AG04450 (cell line): ENCODE measurements at regions not wholly inside any gene's neighbourhood (a gene's known extent, or its start where the extent isn't known, plus 50 kb on each side); places are given as distances from the start of the nearest gene placed in this dataset.
"Not testable (repeated sequence)": the region's sequence is repeated elsewhere in the genome, so short reads cannot be mapped to it uniquely, and the experiment has no call there.

Source experiments
- CTCF ChIA-PET: fragments of 300-600, 350-600 bp; formaldehyde crosslinking; extraction: SDS; loops from one replicate; lab custom pipeline; 2022; ENCODE audit warnings: antibody characterized with exemption, inconsistent platforms; lab: Charles Lee
- POLR2A ChIA-PET: fragments of 350-600 bp; formaldehyde crosslinking; extraction: SDS; loops from one replicate; lab custom pipeline; 2021; ENCODE audit warnings: antibody characterized with exemption, inconsistent platforms; lab: Yijun Ruan, JAX
- DNase-seq: peaks from one replicate; pipeline ENCODE4 v3.0.0-alpha.2; 2011; ENCODE audit warnings: low read depth, low spot score
- H3K27ac ChIP-seq: one replicate; pipeline ENCODE4 v1.5.1; 2012; ENCODE audit warnings: low read depth, low read length, control low read depth
- H3K27me3 ChIP-seq: one replicate; pipeline ENCODE4 v1.6.0; 2012; ENCODE audit warnings: low read length; ENCODE audit not compliant: control insufficient read depth, insufficient read depth
- H3K4me3 ChIP-seq: 2 replicates; pipeline ENCODE4 v1.5.1; 2011; ENCODE audit warnings: mild to moderate bottlenecking, low read depth, low read length, control low read depth
- H3K9me3 ChIP-seq: 2 replicates; pipeline ENCODE4 v1.5.1; 2012; ENCODE audit warnings: low read length; ENCODE audit not compliant: control insufficient read depth, insufficient read depth
- TF ChIP-seq, protein P1 (sequence below): IDR thresholded peaks from 2 replicates; pipeline ENCODE4 v1.5.1; 2011; ENCODE audit warnings: low read depth, low read length, control low read depth, inconsistent platforms

GRCh38 chr5:13107537-13107936 is 837.0 kb downstream of the DNAH5 start:
- Histone ChIP-seq H3K4me3 (no peak overlapping the region), H3K27ac (no peak overlapping the region), H3K9me3 (no peaks in the 10 kb centered on the region; the same call in 1 of the 2 replicates), H3K27me3 (no peaks in the 10 kb centered on the region)
- TF ChIP-seq, protein P1, sequence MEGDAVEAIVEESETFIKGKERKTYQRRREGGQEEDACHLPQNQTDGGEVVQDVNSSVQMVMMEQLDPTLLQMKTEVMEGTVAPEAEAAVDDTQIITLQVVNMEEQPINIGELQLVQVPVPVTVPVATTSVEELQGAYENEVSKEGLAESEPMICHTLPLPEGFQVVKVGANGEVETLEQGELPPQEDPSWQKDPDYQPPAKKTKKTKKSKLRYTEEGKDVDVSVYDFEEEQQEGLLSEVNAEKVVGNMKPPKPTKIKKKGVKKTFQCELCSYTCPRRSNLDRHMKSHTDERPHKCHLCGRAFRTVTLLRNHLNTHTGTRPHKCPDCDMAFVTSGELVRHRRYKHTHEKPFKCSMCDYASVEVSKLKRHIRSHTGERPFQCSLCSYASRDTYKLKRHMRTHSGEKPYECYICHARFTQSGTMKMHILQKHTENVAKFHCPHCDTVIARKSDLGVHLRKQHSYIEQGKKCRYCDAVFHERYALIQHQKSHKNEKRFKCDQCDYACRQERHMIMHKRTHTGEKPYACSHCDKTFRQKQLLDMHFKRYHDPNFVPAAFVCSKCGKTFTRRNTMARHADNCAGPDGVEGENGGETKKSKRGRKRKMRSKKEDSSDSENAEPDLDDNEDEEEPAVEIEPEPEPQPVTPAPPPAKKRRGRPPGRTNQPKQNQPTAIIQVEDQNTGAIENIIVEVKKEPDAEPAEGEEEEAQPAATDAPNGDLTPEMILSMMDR = no peak
- CTCF ChIA-PET = no interaction called here
- POLR2A ChIA-PET = no interaction called here
- no peak for DNase-seq

DNA sequence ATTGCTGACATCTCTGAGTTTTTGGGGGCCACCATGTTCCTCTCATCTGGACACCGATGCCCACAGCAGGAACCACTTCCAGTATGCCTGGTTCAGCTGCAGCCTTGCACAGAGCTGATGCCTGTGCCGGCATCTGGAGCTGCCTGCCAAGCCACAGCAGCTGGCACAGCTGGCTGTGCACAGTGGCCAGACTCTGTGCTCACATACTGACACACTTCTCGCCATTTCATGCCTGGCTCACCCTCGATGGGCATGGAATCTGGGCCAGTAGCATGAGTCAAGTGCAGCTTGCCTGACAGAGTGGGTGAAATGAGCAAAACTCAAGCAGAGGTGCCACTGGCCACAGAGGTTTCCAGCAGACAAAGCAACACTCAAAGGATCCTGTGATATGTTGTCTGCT is 863.4 kb downstream of the DNAH5 start:
- Histone ChIP-seq H3K27ac (no peak overlapping the region), H3K9me3 (peaks cover 11% of the 10 kb centered on the region), H3K4me3 (no peak overlapping the region), H3K27me3 (no peaks in the 10 kb centered on the region)
- ChIA-PET POLR2A (no interaction called here), CTCF (no interaction called here)
- no peak for DNase-seq
- TF ChIP-seq, protein P1 = no peak

- DNase-seq, H3K27ac ChIP-seq, CTCF ChIA-PET, POLR2A ChIA-PET, H3K27me3 ChIP-seq, H3K9me3 ChIP-seq, H3K4me3 ChIP-seq: not testable (repeated sequence)
Measured at GRCh38 chr5:13072936-13073335, 871.6 kb downstream of the DNAH5 start.

DNA sequence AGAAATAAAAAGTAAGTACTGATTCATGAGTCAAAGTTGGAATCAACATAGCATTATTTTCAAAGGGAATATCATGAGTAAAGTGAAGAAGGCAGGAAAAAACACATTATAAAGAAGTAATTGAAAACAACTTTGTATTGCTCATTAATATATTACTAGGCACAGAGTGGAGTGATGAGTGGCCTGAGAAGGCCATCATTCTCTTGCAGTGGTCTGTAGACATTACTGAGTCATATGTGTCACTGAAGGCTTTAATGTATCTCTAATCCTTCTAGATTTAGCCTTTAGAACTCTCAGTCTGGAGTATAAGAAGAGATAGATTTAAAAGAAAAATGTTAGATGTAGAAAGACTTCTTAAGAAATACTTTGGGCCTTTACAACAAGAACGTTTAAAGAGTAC is 881.4 kb downstream of the DNAH5 start:
- Histone ChIP-seq H3K27me3 (no peaks in the 10 kb centered on the region), H3K27ac (no peak overlapping the region), H3K4me3 (no peak overlapping the region), H3K9me3 (peaks cover 13% of the 10 kb centered on the region; the same call in 1 of the 2 replicates)
- POLR2A ChIA-PET = no interaction called here
- TF ChIP-seq, protein P1 = no peak
- no peak for DNase-seq
- CTCF ChIA-PET = no interaction called here

- DNase-seq = no peak
- TF ChIP-seq, protein P1 = no peak
- ChIA-PET POLR2A (no interaction called here), CTCF (no interaction called here)
- Histone ChIP-seq H3K9me3 (peaks cover 12% of the 10 kb centered on the region), H3K27me3 (no peaks in the 10 kb centered on the region), H3K4me3 (no peak overlapping the region), H3K27ac (no peak overlapping the region)
Measured at GRCh38 chr5:13045897-13046551, 898.5 kb downstream of the DNAH5 start.
